ENCODE measurements at regions not wholly inside any gene's neighbourhood (a gene's known extent, or its start where the extent isn't known, plus 50 kb on each side); places are given as distances from the start of the nearest gene placed in this dataset.

DNA sequence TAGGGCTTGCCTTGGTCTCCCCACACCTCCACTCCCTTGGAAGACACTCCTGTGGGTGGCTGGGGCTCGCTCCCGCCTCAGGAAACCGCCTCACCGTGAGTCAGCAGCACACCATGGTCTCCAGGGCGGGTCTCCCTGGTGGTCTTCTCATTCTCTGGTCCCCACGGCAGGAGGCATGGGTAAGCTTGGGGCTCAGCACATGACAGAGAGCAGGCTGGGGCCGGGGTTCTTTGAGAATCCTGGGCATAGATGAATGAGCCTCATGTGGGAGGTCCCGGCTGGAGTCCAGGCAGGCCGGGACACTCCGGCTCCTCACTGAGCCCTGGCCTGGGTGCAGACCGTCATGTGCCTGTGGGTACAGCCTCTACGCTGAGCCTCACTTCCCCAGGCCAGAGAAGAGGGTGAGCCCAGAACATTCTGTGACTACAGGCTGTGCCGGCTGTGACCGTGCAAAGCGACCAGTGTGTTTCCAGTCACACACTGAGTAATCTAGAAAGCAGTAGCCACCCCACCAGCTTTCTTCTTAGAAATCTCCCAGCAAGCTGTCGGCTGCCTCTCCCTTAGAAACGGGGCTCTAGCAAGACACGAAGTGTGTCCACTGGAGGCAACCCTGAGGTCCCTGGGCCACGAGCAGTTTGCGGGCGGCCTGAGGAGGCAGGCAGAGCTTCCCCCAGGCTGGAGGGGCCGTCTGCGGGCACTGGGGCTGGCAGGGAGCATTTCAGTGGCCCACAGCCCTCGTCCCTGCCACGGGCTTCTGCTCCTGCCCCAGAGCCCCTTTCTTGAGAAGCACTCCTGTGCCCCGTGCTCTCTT, 93.1 kb downstream of the RHOB start:
- H3K36me3 ChIP-seq (ENCODE audit: control insufficient read depth in 2 of 2, insufficient read depth in 1 of 2, low read length in 2 of 2) = no peaks in the 10 kb centered on the region
- H3K27ac ChIP-seq (ENCODE audit: extremely low read depth, low read depth, low read length) = no peak overlapping the region
- no peaks in the 10 kb centered on the region for H3K4me1 ChIP-seq (ENCODE audit: control insufficient read depth, insufficient read depth, low read length)
- TF ChIP-seq EGR2 (tag by site-specific recombination; IDR thresholded peaks at IDR 0.05; ENCODE audit: low read depth) (0 out of 2 replicates have a peak, but pooled peaks have one; percentile 14), ZNF335 (tag by site-specific recombination; conservative IDR thresholded peaks at IDR 0.05) (no peak), ZIC2 (tag by site-specific recombination; IDR thresholded peaks at IDR 0.05) (peak; percentile 49; the same call in 1 of the 2 replicates), ZNF324 (tag by site-specific recombination; IDR thresholded peaks at IDR 0.05) (no peak)
- no peaks in the 10 kb centered on the region for H3K9me3 ChIP-seq (ENCODE audit: control insufficient read depth, insufficient read depth, low read depth, low read length)
- POLR2A ChIA-PET = no interaction called here
- no peak overlapping the region for H3K4me3 ChIP-seq (ENCODE audit: low read depth, low read length)
- CTCF ChIA-PET = interaction anchor here (0.6 kb wide), 1 partner anchor 42 kb away, joined by 3 read pairs; no protein-coding TSS in a partner anchor

DNA sequence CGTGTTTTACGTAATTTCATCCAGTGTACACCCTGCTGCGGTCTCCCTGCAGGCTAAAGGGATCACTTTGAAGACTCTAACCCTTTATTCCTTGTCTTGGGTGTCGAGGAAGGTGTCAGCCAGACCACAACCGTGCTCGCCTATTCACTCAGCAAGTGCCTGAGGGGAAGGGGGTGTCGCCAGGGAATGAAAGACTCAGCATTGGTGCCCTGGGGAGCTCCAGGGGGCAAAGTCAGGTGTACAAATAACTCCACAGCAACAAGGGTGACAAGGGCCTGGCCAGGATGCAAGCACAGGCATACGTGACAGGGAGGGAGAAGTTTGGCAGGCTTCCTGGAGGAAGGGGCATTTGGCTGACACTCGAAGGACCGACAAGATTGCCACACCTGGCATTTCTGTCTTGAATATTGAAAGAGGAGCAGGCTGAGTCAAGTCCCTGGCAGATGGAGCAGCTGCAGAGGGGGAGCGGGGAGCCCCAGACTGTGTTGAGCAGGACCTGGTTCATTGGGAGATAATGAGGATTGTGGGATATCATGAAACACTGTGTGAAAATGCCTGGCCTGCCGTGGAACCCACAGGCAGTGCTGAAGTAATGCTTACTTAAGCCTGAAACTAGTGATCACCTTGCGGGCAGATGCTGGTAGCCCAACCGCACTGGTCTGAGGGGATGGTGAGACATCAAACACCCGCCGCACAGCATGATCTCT, 93.9 kb downstream of the RHOB start:
- POLR2A ChIA-PET = no interaction called here
- Histone ChIP-seq H3K36me3 (ENCODE audit: control insufficient read depth in 2 of 2, insufficient read depth in 1 of 2, low read length in 2 of 2) (no peaks in the 10 kb centered on the region), H3K9me3 (ENCODE audit: control insufficient read depth, insufficient read depth, low read depth, low read length) (no peaks in the 10 kb centered on the region), H3K4me3 (ENCODE audit: low read depth, low read length) (no peak overlapping the region), H3K27ac (ENCODE audit: extremely low read depth, low read depth, low read length) (no peak overlapping the region), H3K4me1 (ENCODE audit: control insufficient read depth, insufficient read depth, low read length) (no peaks in the 10 kb centered on the region)
- CTCF ChIA-PET = no interaction called here
- no peak for TF ChIP-seq ZNF37A (tag by site-specific recombination; IDR thresholded peaks at IDR 0.05)
- no peak for TF ChIP-seq ZNF324 (tag by site-specific recombination; IDR thresholded peaks at IDR 0.05)
- no peak for TF ChIP-seq ZBTB48 (tag by site-specific recombination; IDR thresholded peaks at IDR 0.05)
- TF ChIP-seq ZNF146 (tag by site-specific recombination; IDR thresholded peaks at IDR 0.05) = no peak
- TF ChIP-seq SP3 (tag by site-specific recombination; IDR thresholded peaks at IDR 0.05) = no peak
- no peak for TF ChIP-seq ZFP37 (tag by site-specific recombination; IDR thresholded peaks at IDR 0.05)
- TF ChIP-seq, protein P1, sequence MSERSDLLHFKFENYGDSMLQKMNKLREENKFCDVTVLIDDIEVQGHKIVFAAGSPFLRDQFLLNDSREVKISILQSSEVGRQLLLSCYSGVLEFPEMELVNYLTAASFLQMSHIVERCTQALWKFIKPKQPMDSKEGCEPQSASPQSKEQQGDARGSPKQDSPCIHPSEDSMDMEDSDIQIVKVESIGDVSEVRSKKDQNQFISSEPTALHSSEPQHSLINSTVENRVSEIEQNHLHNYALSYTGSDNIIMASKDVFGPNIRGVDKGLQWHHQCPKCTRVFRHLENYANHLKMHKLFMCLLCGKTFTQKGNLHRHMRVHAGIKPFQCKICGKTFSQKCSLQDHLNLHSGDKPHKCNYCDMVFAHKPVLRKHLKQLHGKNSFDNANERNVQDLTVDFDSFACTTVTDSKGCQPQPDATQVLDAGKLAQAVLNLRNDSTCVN (tag by site-specific recombination; optimal IDR thresholded peaks at IDR 0.05) = no peak
- TF ChIP-seq, protein P2, sequence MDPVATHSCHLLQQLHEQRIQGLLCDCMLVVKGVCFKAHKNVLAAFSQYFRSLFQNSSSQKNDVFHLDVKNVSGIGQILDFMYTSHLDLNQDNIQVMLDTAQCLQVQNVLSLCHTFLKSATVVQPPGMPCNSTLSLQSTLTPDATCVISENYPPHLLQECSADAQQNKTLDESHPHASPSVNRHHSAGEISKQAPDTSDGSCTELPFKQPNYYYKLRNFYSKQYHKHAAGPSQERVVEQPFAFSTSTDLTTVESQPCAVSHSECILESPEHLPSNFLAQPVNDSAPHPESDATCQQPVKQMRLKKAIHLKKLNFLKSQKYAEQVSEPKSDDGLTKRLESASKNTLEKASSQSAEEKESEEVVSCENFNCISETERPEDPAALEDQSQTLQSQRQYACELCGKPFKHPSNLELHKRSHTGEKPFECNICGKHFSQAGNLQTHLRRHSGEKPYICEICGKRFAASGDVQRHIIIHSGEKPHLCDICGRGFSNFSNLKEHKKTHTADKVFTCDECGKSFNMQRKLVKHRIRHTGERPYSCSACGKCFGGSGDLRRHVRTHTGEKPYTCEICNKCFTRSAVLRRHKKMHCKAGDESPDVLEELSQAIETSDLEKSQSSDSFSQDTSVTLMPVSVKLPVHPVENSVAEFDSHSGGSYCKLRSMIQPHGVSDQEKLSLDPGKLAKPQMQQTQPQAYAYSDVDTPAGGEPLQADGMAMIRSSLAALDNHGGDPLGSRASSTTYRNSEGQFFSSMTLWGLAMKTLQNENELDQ (tag by site-specific recombination; IDR thresholded peaks at IDR 0.05; ENCODE audit: low read depth) = no peak
- no peak for TF ChIP-seq ZNF521 (tag by site-specific recombination; IDR thresholded peaks at IDR 0.05)
- TF ChIP-seq ZNF223 (tag by site-specific recombination; IDR thresholded peaks at IDR 0.05) = no peak
- TF ChIP-seq KLF7 (tag by site-specific recombination; IDR thresholded peaks at IDR 0.05; ENCODE audit: borderline replicate concordance) = no peak
- no peak for TF ChIP-seq ZBTB7A (tag by site-specific recombination; IDR thresholded peaks at IDR 0.05; ENCODE audit: low read depth)

DNA sequence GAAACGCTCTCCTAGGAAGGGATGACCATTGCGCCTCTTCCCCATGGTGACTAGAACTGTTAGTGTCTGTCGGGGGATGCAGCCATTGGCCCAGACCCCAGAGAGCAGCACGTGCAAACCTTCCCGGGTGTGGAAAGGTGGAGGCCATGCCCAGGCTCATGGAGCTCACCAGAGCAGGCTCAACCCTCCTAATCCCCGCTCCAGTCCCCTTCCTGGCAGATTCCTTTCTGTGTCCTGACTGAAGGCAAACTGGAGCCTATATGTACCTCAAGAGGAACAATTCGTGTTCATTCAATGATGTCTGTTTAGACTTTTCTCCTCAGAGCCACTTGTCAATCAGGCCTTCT, 94.4 kb downstream of the RHOB start:
- H3K27ac ChIP-seq (ENCODE audit: extremely low read depth, low read depth, low read length) = no peak overlapping the region
- CTCF ChIA-PET = no interaction called here
- no peak overlapping the region for H3K4me3 ChIP-seq (ENCODE audit: low read depth, low read length)
- H3K36me3 ChIP-seq (ENCODE audit: control insufficient read depth in 2 of 2, insufficient read depth in 1 of 2, low read length in 2 of 2) = no peaks in the 10 kb centered on the region
- no peaks in the 10 kb centered on the region for H3K4me1 ChIP-seq (ENCODE audit: control insufficient read depth, insufficient read depth, low read length)
- POLR2A ChIA-PET = interaction anchor here (0.6 kb wide), 1 partner anchor 754 kb away, joined by 6 read pairs; no protein-coding TSS in a partner anchor
- no peaks in the 10 kb centered on the region for H3K9me3 ChIP-seq (ENCODE audit: control insufficient read depth, insufficient read depth, low read depth, low read length)
- TF ChIP-seq ZNF658 (tag by site-specific recombination; IDR thresholded peaks at IDR 0.05) (no peak), ZNF302 (tag by site-specific recombination; IDR thresholded peaks at IDR 0.05; ENCODE audit: low read depth) (no peak), ZNF768 (tag by site-specific recombination; IDR thresholded peaks at IDR 0.05) (no peak), ZNF37A (tag by site-specific recombination; IDR thresholded peaks at IDR 0.05) (no peak)
- TF ChIP-seq, protein P3, sequence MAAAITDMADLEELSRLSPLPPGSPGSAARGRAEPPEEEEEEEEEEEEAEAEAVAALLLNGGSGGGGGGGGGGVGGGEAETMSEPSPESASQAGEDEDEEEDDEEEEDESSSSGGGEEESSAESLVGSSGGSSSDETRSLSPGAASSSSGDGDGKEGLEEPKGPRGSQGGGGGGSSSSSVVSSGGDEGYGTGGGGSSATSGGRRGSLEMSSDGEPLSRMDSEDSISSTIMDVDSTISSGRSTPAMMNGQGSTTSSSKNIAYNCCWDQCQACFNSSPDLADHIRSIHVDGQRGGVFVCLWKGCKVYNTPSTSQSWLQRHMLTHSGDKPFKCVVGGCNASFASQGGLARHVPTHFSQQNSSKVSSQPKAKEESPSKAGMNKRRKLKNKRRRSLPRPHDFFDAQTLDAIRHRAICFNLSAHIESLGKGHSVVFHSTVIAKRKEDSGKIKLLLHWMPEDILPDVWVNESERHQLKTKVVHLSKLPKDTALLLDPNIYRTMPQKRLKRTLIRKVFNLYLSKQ (tag by site-specific recombination; IDR thresholded peaks at IDR 0.05; ENCODE audit: borderline replicate concordance) = no peak
- TF ChIP-seq, protein P4, sequence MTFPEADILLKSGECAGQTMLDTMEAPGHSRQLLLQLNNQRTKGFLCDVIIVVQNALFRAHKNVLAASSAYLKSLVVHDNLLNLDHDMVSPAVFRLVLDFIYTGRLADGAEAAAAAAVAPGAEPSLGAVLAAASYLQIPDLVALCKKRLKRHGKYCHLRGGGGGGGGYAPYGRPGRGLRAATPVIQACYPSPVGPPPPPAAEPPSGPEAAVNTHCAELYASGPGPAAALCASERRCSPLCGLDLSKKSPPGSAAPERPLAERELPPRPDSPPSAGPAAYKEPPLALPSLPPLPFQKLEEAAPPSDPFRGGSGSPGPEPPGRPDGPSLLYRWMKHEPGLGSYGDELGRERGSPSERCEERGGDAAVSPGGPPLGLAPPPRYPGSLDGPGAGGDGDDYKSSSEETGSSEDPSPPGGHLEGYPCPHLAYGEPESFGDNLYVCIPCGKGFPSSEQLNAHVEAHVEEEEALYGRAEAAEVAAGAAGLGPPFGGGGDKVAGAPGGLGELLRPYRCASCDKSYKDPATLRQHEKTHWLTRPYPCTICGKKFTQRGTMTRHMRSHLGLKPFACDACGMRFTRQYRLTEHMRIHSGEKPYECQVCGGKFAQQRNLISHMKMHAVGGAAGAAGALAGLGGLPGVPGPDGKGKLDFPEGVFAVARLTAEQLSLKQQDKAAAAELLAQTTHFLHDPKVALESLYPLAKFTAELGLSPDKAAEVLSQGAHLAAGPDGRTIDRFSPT (tag by site-specific recombination; IDR thresholded peaks at IDR 0.05) = no peak
- TF ChIP-seq, protein P5, sequence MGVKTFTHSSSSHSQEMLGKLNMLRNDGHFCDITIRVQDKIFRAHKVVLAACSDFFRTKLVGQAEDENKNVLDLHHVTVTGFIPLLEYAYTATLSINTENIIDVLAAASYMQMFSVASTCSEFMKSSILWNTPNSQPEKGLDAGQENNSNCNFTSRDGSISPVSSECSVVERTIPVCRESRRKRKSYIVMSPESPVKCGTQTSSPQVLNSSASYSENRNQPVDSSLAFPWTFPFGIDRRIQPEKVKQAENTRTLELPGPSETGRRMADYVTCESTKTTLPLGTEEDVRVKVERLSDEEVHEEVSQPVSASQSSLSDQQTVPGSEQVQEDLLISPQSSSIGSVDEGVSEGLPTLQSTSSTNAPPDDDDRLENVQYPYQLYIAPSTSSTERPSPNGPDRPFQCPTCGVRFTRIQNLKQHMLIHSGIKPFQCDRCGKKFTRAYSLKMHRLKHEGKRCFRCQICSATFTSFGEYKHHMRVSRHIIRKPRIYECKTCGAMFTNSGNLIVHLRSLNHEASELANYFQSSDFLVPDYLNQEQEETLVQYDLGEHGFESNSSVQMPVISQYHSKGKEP (tag by site-specific recombination; IDR thresholded peaks at IDR 0.05) = no peak

Data from HEK293 (cell line).